H1 (cell line): ENCODE measurements at regions not wholly inside any gene's neighbourhood (a gene's known extent, or its start where the extent isn't known, plus 50 kb on each side); places are given as distances from the start of the nearest gene placed in this dataset.

ENCODE experiments used
- CTCF ChIA-PET: fragments of 300-600 bp; sonication (Branson Sonifier 250); formaldehyde crosslinking; loops from one replicate; lab custom pipeline; 2021; ENCODE audit not compliant: partially characterized antibody; lab: Charles Lee
- POLR2A ChIA-PET: fragments of 300-600 bp; sonication (Branson Sonifier 250); formaldehyde crosslinking; loops from one replicate; lab custom pipeline; 2021; ENCODE audit warnings: inconsistent platforms; ENCODE audit not compliant: partially characterized antibody; lab: Charles Lee
- DNase-seq, 2 experiments: peaks; one replicate each; pipeline versions ENCODE4 v3.0.0 to v3.0.0-alpha.2; 2010 to 2022; ENCODE audit warnings: low spot score in 2 of 2, low read depth in 1 of 2, mixed read lengths in 1 of 2
- FAIRE-seq: peaks from 2 replicates; lab custom pipeline; 2011; peaks lifted over from hg19 to GRCh38; lab: Jason Lieb, UNC
- H2AFZ ChIP-seq: 2 replicates; pipeline ENCODE4 v1.8.1; 2012; ENCODE audit warnings: low read length, inconsistent platforms
- H2AK5ac ChIP-seq: 2 replicates; pipeline ENCODE4 v1.6.1; 2013; ENCODE audit warnings: low read depth, low read length
- H2BK120ac ChIP-seq: replicated peaks from 2 replicates; pipeline ENCODE3; 2013; ENCODE audit warnings: low read depth, low read length, inconsistent platforms
- H2BK12ac ChIP-seq: 2 replicates; pipeline ENCODE4 v1.6.1; 2013; ENCODE audit warnings: low read depth, low read length
- H2BK15ac ChIP-seq: 2 replicates; pipeline ENCODE4 v1.6.1; 2013; ENCODE audit warnings: low read length
- H2BK20ac ChIP-seq: 2 replicates; pipeline ENCODE4 v1.6.1; 2013; ENCODE audit warnings: low read length
- H2BK5ac ChIP-seq: 2 replicates; pipeline ENCODE4 v1.6.1; 2013; ENCODE audit warnings: low read depth, low read length
- H3K14ac ChIP-seq: 2 replicates; pipeline ENCODE4 v1.6.1; 2013; ENCODE audit warnings: inconsistent platforms; ENCODE audit not compliant: insufficient read length
- H3K18ac ChIP-seq: 2 replicates; pipeline ENCODE4 v1.6.1; 2013; ENCODE audit warnings: low read length; ENCODE audit errors: extremely low read depth
- H3K23ac ChIP-seq: 2 replicates; pipeline ENCODE4 v1.6.1; 2013; ENCODE audit warnings: inconsistent platforms; ENCODE audit not compliant: insufficient read length
- H3K23me2 ChIP-seq: 2 replicates; pipeline ENCODE4 v1.6.1; 2013; ENCODE audit warnings: low read depth, low read length
- H3K27ac ChIP-seq: 2 replicates; pipeline ENCODE4 v1.6.1; 2011; ENCODE audit warnings: low read depth, low read length, inconsistent platforms
- H3K27me3 ChIP-seq, 4 experiments: replicated peaks in 1 of 4; 1 replicate in 1 of 4; 2 replicates in 3 of 4; pipeline versions ENCODE4 v1.6.1 to v1.8.1; 2011 to 2013; ENCODE audit warnings: low read length in 3 of 4, mild to moderate bottlenecking in 3 of 4, inconsistent platforms in 2 of 4, mixed read lengths in 2 of 4, moderate library complexity in 1 of 4; ENCODE audit not compliant: control insufficient read depth in 3 of 4, insufficient read depth in 3 of 4; ENCODE audit errors: extremely low read depth in 1 of 4
- H3K36me3 ChIP-seq, 4 experiments: 2 replicates each; pipeline versions ENCODE4 v1.6.1 to v1.8.1; 2011 to 2013; ENCODE audit warnings: mild to moderate bottlenecking in 4 of 4, low read length in 3 of 4, moderate library complexity in 2 of 4, control low read depth in 1 of 4, inconsistent platforms in 1 of 4; ENCODE audit not compliant: insufficient read depth in 4 of 4, control insufficient read depth in 2 of 4
- H3K4ac ChIP-seq: replicated peaks from 2 replicates; pipeline ENCODE3; 2013; ENCODE audit warnings: low read length, low read depth, mixed read lengths, inconsistent platforms; ENCODE audit not compliant: insufficient read length
- H3K4me1 ChIP-seq, 4 experiments: replicated peaks in 1 of 4; 1 replicate in 1 of 4; 2 replicates in 3 of 4; pipeline versions ENCODE4 v1.6.1 to v1.8.1; 2011 to 2013; ENCODE audit warnings: low read length in 3 of 4, inconsistent platforms in 2 of 4, mixed read lengths in 1 of 4; ENCODE audit not compliant: insufficient read depth in 4 of 4, control insufficient read depth in 3 of 4
- H3K4me2 ChIP-seq, 2 experiments: 2 replicates each; pipeline versions ENCODE4 v1.6.1 to v1.8.1; 2011 to 2013; ENCODE audit warnings: low read depth in 2 of 2, low read length in 2 of 2, control low read depth in 1 of 2, inconsistent platforms in 1 of 2, mild to moderate bottlenecking in 1 of 2; ENCODE audit not compliant: insufficient read depth in 1 of 2
- H3K4me3 ChIP-seq, 4 experiments: fragments of 200-600, 300-600 bp in 1 of 4; sonication (generic), shearing (Covaris generic), sonication (Bioruptor Twin) in 1 of 4; 2 replicates each; pipeline versions ENCODE4 v1.5.1 to v1.8.1; 2011 to 2016; ENCODE audit warnings: low read length in 4 of 4, low read depth in 3 of 4, control low read depth in 2 of 4, inconsistent platforms in 2 of 4, mild to moderate bottlenecking in 2 of 4, mixed read lengths in 1 of 4, moderate library complexity in 1 of 4; ENCODE audit not compliant: insufficient read depth in 2 of 4; ENCODE audit errors: extremely low read depth in 1 of 4
- H3K56ac ChIP-seq: replicated peaks from 2 replicates; pipeline ENCODE3; 2013; ENCODE audit warnings: low read depth, mild to moderate bottlenecking, mixed read lengths, low read length, inconsistent platforms; ENCODE audit not compliant: insufficient read length
- H3K79me1 ChIP-seq: 2 replicates; pipeline ENCODE4 v1.6.1; 2013; ENCODE audit warnings: low read depth, low read length, control low read depth
- H3K79me2 ChIP-seq, 2 experiments: 2 replicates each; pipeline versions ENCODE4 v1.6.1 to v1.8.1; 2012 to 2013; ENCODE audit warnings: low read length in 2 of 2, mild to moderate bottlenecking in 2 of 2, inconsistent platforms in 1 of 2; ENCODE audit not compliant: insufficient read depth in 2 of 2, control insufficient read depth in 1 of 2
- H3K9ac ChIP-seq, 4 experiments: replicated peaks in 1 of 4; 1 replicate in 1 of 4; 2 replicates in 3 of 4; pipeline versions ENCODE4 v1.6.1 to v1.8.1; 2011 to 2013; ENCODE audit warnings: low read depth in 3 of 4, low read length in 3 of 4, control low read depth in 2 of 4, mild to moderate bottlenecking in 2 of 4, moderate library complexity in 2 of 4, inconsistent platforms in 1 of 4; ENCODE audit errors: extremely low read depth in 1 of 4
- H3K9me3 ChIP-seq, 2 experiments: 2 replicates each; pipeline versions ENCODE4 v1.6.1 to v1.8.1; 2012 to 2013; ENCODE audit warnings: mild to moderate bottlenecking in 2 of 2, moderate library complexity in 2 of 2, control low read depth in 1 of 2, inconsistent platforms in 1 of 2, low read depth in 1 of 2, low read length in 1 of 2, mixed read lengths in 1 of 2; ENCODE audit not compliant: insufficient read depth in 2 of 2
- H4K20me1 ChIP-seq, 2 experiments: replicated peaks in 1 of 2; 2 replicates each; pipeline versions ENCODE3 to v1.8.1; 2011 to 2013; ENCODE audit warnings: inconsistent platforms in 2 of 2, low read length in 2 of 2, mild to moderate bottlenecking in 1 of 2; ENCODE audit not compliant: insufficient read depth in 2 of 2, control insufficient read depth in 1 of 2
- H4K5ac ChIP-seq: 2 replicates; pipeline ENCODE4 v1.6.1; 2013; ENCODE audit warnings: low read length, low read depth, mixed read lengths, inconsistent platforms; ENCODE audit not compliant: insufficient read length
- H4K8ac ChIP-seq: 2 replicates; pipeline ENCODE4 v1.8.0; 2013; ENCODE audit warnings: mild to moderate bottlenecking, moderate library complexity, low read length, inconsistent platforms; ENCODE audit not compliant: insufficient read depth; ENCODE audit errors: extremely low read depth
- H4K91ac ChIP-seq: replicated peaks from 2 replicates; pipeline ENCODE3; 2013; ENCODE audit warnings: low read length, mixed read lengths, inconsistent platforms; ENCODE audit not compliant: insufficient read length
- ATF3 ChIP-seq: IDR thresholded peaks from 2 replicates; pipeline ENCODE4 v1.6.1; 2011; ENCODE audit warnings: low read depth, mild to moderate bottlenecking, low read length; ENCODE audit not compliant: insufficient read depth
- CREB1 ChIP-seq: IDR thresholded peaks from 2 replicates; pipeline ENCODE4 v1.6.1; 2012; ENCODE audit warnings: inconsistent platforms
- MAFK ChIP-seq: IDR thresholded peaks from 2 replicates; pipeline ENCODE4 v1.6.1; 2012; ENCODE audit warnings: low read depth, mild to moderate bottlenecking, improper control_type of control experiment, low read length
- NANOG ChIP-seq: IDR thresholded peaks from 2 replicates; pipeline ENCODE4 v1.6.1; 2011; ENCODE audit warnings: low read length, low read depth, mild to moderate bottlenecking, inconsistent platforms; ENCODE audit not compliant: insufficient read depth, poor library complexity, severe bottlenecking
- POLR2A ChIP-seq, 2 experiments: IDR thresholded peaks; 1 replicate in 1 of 2; 2 replicates in 1 of 2; pipeline ENCODE4 v1.6.1; 2011; ENCODE audit warnings: low read depth in 2 of 2, low read length in 2 of 2, mild to moderate bottlenecking in 2 of 2; ENCODE audit errors: control extremely low read depth in 1 of 2
- POLR2AphosphoS5 ChIP-seq: IDR thresholded peaks from 2 replicates; pipeline ENCODE4 v1.6.1; 2011; ENCODE audit warnings: low read depth, low read length
- RFX5 ChIP-seq: IDR thresholded peaks from 2 replicates; pipeline ENCODE4 v1.6.1; 2011; ENCODE audit warnings: low read depth, low read length, improper control_type of control experiment, borderline replicate concordance
- SIX5 ChIP-seq: IDR thresholded peaks from 2 replicates; pipeline ENCODE4 v1.6.1; 2011; ENCODE audit warnings: mild to moderate bottlenecking, low read depth, low read length
- TAF1 ChIP-seq: IDR thresholded peaks from 2 replicates; pipeline ENCODE4 v1.6.1; 2011; ENCODE audit warnings: mild to moderate bottlenecking, low read depth, low read length
- TAF7 ChIP-seq: optimal IDR thresholded peaks from 2 replicates; pipeline ENCODE3; 2011; ENCODE audit warnings: low read depth, mild to moderate bottlenecking, inconsistent platforms, low read length, moderate library complexity, borderline replicate concordance
- WGBS, 2 experiments: shearing (Covaris generic) in 1 of 2; methylation state at CpG; one replicate each; pipeline versions ENCODE4 v1.1.6 to v1.1.7; 2013 to 2015; ENCODE audit warnings: low lambda C conversion rate in 2 of 2, mixed read lengths in 2 of 2, inconsistent platforms in 1 of 2, low coverage in 1 of 2, missing lambda C conversion rate in 1 of 2; ENCODE audit not compliant: insufficient replicate concordance in 2 of 2, insufficient coverage in 1 of 2, insufficient read length in 1 of 2; ENCODE audit errors: extremely low coverage in 1 of 2, missing lambda C conversion rate in 1 of 2; 5-methylcytosine and 5-hydroxymethylcytosine counted together
- TF ChIP-seq, protein P1 (sequence below): IDR thresholded peaks from 2 replicates; pipeline ENCODE4 v1.6.1; 2011; ENCODE audit warnings: low read length, improper control_type of control experiment

DNA sequence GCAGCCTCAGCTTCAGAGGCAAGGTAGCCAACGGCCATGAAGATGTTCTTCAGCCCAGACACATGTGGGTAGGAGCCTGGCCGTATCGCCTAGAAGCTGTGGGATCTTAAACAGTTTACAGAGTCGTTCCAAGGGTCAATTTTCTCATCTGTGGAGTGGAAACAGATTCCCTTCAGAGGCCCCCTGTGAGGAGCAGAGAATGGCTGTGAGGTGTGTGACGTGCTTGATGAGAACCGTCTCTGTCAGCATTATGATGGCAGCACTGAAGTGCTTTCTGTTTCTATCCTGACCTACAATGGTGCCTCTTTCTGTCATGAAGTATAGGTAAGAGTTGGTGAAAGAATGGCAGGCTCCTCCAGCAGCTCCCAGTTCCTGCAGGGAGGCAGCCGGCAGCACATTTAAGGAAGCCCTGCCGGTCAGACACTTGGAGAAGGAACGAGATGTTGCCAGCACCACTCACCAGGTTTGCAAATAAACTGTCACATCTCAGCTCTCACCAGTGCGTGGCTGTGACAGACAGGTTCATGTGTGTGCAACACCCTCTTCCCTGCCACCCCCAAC is 277.3 kb downstream of the FOXO1 start:
- ChIA-PET POLR2A (no interaction called here), CTCF (interaction anchor here (1.4 kb wide), 1 partner anchor 9 kb away, joined by 4 read pairs; no protein-coding TSS in a partner anchor)
- Histone ChIP-seq H3K4me2 (no peak overlapping the region), H3K9me3 (no peaks in the 10 kb centered on the region), H2BK5ac (no peak overlapping the region), H3K79me2 (no peaks in the 10 kb centered on the region), H3K23me2 (no peaks in the 10 kb centered on the region), H3K9ac (no peak overlapping the region), H2BK20ac (no peak overlapping the region), H2AFZ (no peak overlapping the region), H2AK5ac (no peak overlapping the region), H3K4me3 (no peak overlapping the region), H3K27me3 (no peaks in the 10 kb centered on the region; a peak in 1 of 7 replicates), H3K36me3 (no peaks in the 10 kb centered on the region), H4K20me1 (no peaks in the 10 kb centered on the region), H2BK15ac (no peak overlapping the region), H4K8ac (peak overlapping the region; percentile 36; the same call in 1 of the 2 replicates), H3K14ac (no peak overlapping the region), H2BK12ac (no peak overlapping the region), H3K23ac (no peak overlapping the region), H3K4me1 (peaks cover 2 to 9% (median 6%) of the 10 kb centered on the region in 4 experiments; a peak in 4 of 7 replicates), H4K5ac (no peak overlapping the region), H3K56ac (no peak overlapping the region), H3K18ac (no peak overlapping the region), H4K91ac (peak overlapping the region; percentile 20), H3K4ac (no peak overlapping the region), H2BK120ac (no peak overlapping the region), H3K79me1 (no peaks in the 10 kb centered on the region), H3K27ac (no peak overlapping the region)
- no peak for FAIRE-seq
- 94% methylated on average over 10 of the region's 10 CpGs; no CpG with 5 or more reads in 1 of the 2 experiments for WGBS, 2 experiments
- no peak for DNase-seq
- no peak for TF ChIP-seq NANOG
- TF ChIP-seq TAF1, result no peak
- TF ChIP-seq MAFK, result no peak
- no peak for TF ChIP-seq POLR2AphosphoS5
- TF ChIP-seq RFX5, result no peak
- no peak for TF ChIP-seq CREB1
- TF ChIP-seq, protein P1, sequence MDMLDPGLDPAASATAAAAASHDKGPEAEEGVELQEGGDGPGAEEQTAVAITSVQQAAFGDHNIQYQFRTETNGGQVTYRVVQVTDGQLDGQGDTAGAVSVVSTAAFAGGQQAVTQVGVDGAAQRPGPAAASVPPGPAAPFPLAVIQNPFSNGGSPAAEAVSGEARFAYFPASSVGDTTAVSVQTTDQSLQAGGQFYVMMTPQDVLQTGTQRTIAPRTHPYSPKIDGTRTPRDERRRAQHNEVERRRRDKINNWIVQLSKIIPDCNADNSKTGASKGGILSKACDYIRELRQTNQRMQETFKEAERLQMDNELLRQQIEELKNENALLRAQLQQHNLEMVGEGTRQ, result no peak
- no peak for TF ChIP-seq SIX5
- no peak for TF ChIP-seq TAF7
- TF ChIP-seq POLR2A (IDR thresholded peaks at IDR 0.05; ENCODE audit: control extremely low read depth in 1 of 2, low read depth in 2 of 2, low read length in 2 of 2), result no peak
- no peak for TF ChIP-seq ATF3
